ELF-1 (cell line): ENCODE measurements at regions not wholly inside any gene's neighbourhood (a gene's known extent, or its start where the extent isn't known, plus 50 kb on each side); places are given as distances from the start of the nearest gene placed in this dataset.
A peak's percentile ranks its signal among the peaks of the same experiment; 100 is the strongest.

Experiments
- DNase-seq: peaks from one replicate; pipeline ENCODE4 v3.0.0-alpha.2; 2016; ENCODE audit warnings: low read depth, low spot score

- DNase-seq, result no peak
Observed at GRCh38 chr3:11917051-11917450, 70.4 kb upstream of the TAMM41 start.

DNA sequence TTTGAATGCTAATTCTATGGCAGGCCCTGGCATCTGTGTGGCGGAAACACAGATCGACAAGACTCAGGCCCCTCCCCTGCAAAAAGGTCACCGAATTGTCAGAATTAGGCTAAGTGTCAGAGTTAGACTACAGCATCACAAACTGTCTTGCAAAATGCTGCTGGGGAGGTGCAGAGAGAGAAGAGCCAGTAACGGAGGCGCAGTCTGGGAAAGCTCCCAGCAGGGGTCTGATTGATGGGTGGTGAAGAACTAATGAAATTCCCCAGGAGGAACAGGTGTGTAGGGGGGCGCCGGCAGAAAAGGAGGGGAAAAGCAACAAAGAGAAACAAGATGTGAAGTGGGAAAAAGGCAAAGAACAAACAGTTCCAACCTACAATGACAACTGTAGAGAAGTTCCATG lies 72.7 kb upstream of the TAMM41 start:
- DNase-seq, result peak; percentile 43

DNA sequence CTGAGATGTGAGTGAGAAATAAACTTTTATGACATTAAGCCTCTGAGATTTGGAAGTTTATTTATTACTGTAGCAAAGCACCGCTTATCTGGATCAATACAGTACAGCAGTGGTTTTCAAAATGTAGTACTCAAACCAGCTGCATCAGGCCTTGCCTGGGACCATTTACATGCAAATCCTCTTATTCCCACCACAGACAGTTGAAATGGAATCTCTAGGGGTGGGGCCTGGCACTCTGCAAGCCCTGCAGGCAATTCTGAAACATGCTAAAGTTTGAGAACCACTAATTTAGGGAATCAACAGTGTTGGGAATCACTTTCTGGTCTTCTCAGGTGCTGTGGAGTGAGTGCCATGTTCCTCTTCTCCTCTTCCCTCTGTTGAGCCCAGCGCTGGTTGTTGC lies 77.8 kb upstream of the TAMM41 start:
- peak; percentile 50 for DNase-seq

DNA sequence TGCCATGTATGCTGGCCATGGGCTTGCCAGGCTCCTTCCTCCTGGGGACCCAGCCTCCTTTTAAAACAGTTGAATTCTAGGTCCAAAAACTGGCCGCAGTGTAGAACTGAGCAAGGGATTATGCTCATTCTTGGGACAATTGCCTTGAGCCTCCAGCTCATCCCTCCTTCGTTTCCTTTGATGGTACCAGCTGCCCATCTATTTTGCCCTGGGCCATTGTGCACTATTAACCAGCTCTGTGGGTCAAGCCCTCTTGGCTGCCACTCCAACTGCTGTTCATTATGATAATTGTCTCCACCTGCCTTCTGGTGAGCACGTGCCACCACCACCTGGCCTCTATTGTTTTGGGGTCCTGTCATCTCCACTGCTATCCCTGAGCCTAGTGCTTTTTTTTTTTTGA lies 75.8 kb upstream of the SYN2 start:
- DNase-seq, result no peak

DNA sequence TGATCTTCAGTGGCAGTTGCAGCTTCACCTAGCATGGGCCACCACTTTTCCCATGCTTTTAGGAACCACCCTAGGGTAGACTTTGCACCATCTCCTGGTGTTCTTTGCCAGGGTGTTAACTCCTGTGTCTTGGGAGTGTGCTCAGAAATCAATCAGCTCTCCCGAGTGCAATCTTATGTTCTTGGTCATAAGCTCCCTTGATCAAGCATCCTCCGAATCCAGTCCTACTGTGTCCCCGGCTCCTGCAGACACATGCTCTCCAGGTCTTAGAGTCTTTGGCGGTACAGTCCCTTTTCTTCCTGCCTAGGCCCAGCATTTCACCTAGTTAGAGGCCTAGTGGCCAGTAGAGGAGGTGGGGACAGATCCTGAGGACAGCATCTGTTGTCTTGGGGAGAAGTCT lies 74.7 kb upstream of the SYN2 start:
- no peak for DNase-seq

- DNase-seq, result no peak
Observed at GRCh38 chr3:11930084-11930483, 74.1 kb upstream of the SYN2 start.

- DNase-seq, result no peak
Observed at GRCh38 chr3:11932636-11933035, 71.6 kb upstream of the SYN2 start.

- DNase-seq, result no peak
Observed at GRCh38 chr3:11933529-11933928, 70.7 kb upstream of the SYN2 start.

GRCh38 chr3:11944052-11944673 lies 60.0 kb upstream of the SYN2 start:
- DNase-seq, result peak; percentile 70

DNA sequence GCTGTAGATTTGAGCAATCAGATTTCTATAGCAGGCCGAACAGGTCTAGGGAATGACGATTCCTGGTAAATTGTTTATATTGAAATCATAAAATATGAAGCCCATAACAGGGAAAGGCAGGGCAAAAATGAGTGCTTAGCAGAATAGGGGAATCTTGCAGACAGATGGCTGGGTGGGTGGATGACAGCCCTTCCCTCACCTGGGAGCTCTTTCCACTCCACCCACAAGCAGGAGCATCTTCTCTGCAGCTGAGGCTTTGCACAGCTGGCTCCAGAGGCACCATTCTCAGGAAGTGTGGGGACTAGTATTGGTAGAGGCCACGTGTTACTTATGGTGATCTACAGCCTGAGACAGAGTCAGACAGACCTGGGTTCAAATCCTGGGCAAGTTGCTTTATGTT lies 55.9 kb upstream of the SYN2 start:
- no peak for DNase-seq

DNA sequence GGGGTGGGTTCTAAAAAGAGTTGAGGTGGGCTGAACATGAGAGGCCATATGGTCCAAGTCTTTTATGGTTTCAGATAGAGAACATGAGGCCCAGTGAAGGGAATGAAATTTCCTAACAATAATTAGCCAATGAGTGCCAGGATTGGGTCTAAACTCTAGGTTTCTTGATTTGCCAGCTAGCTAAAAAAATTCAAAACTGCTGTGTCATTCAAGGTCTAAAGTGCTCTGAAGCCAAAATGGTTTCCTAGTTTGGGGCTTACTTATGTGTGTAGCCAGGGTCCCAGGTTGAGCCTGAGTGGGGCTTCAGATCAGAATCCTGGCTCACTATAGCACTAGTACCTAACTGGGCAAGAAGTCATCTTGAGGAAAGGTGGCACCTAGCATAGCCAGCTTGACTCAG lies 55.3 kb upstream of the SYN2 start:
- no peak for DNase-seq

- DNase-seq, result no peak
Observed at GRCh38 chr3:11949351-11949750, 54.8 kb upstream of the SYN2 start.

- no peak for DNase-seq
Observed at GRCh38 chr3:11950576-11950975, 53.6 kb upstream of the SYN2 start.

GRCh38 chr3:11953350-11953749 lies 50.8 kb upstream of the SYN2 start:
- DNase-seq, result no peak

DNA sequence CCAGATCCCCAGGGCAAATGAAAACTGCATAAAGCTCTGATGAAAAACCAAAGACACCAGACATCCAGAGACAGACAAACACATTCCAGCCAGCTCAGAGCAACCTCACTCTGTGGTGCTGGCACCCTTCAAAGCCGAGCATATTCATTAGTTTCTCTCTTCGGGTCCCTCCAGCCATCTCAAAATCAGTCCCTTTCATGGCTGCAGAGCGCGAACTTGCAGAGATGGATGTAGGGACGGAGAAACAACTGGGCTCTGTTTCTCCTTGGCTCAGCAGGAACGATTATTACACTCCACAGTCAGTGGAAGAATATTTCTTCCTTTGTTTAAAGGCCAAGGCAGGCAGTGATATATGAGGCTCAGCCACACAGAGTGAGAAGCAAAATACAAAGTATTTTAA lies 50.4 kb upstream of the SYN2 start:
- DNase-seq, result peak; percentile 10

DNA sequence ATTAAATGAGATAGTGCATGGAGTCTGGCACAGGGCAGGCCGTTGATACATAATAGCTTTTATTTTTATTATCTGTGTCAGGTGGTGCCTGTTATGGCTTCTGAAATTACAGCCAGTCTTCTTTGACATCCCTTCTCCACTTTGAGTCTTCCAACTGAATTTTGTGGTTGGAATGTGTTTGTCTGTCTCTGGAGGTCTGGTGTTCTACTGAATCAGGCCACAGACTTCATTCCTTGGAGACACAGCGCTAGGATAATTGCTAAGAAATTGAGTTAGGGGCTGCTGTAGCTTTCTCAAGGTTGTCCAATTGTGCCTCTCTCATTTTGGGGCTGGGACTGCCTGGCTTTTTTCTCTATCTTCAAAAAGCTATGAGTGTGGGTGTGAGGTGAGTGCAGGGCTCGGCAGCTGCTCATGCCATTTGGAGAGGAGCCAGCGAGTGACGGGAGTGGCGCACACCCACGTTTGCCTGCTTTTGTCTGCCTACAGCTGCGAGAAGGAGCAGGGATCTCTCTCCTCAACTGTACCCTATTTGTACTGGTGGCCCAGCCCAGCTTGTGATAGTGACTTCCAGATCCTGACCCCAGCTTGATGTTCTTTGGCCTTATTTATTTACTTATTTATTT lies 49.8 kb upstream of the SYN2 start:
- DNase-seq, result no peak
